ENCODE measurements at regions not wholly inside any gene's neighbourhood (a gene's known extent, or its start where the extent isn't known, plus 50 kb on each side); places are given as distances from the start of the nearest gene placed in this dataset.

- TF ChIP-seq POLR2A (IDR thresholded peaks at IDR 0.05) (no peak), CTCF (IDR thresholded peaks at IDR 0.05) (no peak)
These were observed 155.2 kb upstream of the PRSS16 start for GRCh38 chr6:27092316-27092692.

Measured in body of pancreas (tissue), 4 donors.